HCT116 (cell line): ENCODE measurements at regions not wholly inside any gene's neighbourhood (a gene's known extent, or its start where the extent isn't known, plus 50 kb on each side); places are given as distances from the start of the nearest gene placed in this dataset.

Experiments
- ATAC-seq: fragments of 200-7000 bp; cut with Tn5 transposase; 2 replicates; pipeline ENCODE4 v1.9.1; 2020; ENCODE audit warnings: mild to moderate bottlenecking, moderate library complexity
- BruUV-seq: library from RNA; stranded (reverse); fragments of 400-500 nt; replicated peaks from 2 replicates; lab custom pipeline; 2021; lab: Mats Ljungman, UMichigan
- CTCF ChIA-PET: fragments of 300-600 bp; sonication (Branson Sonifier 250); formaldehyde crosslinking; loops from one replicate; lab custom pipeline; 2021; ENCODE audit warnings: antibody characterized with exemption; lab: Charles Lee
- POLR2A ChIA-PET: fragments of 300-600, 350-600 bp; sonication (Branson Sonifier 250); formaldehyde crosslinking; loops from one replicate; lab custom pipeline; 2021; ENCODE audit warnings: antibody characterized with exemption; lab: Charles Lee
- RAD21 ChIA-PET, 2 experiments: fragments of 300-600 bp; sonication (Branson Sonifier 250); formaldehyde crosslinking; loops; one replicate each; lab custom pipeline; 2023; ENCODE audit warnings: low total read pairs in 2 of 2; ENCODE audit not compliant: uncharacterized antibody in 2 of 2, unreplicated experiment in 2 of 2, low non-redundant PET in 1 of 2; lab: Charles Lee
- DNase-seq: peaks from one replicate; pipeline ENCODE4 v3.0.0-alpha.2; 2010; ENCODE audit warnings: low read depth, low spot score
- H2AFZ ChIP-seq: fragments of 200-600 bp; shearing (Covaris generic), sonication (generic); 2 replicates; pipeline ENCODE4 v1.6.1; 2017; ENCODE audit warnings: low read depth, mixed run types, mixed read lengths, antibody characterized with exemption, low read length; ENCODE audit not compliant: poor library complexity, severe bottlenecking
- H3K27ac ChIP-seq: 2 replicates; pipeline ENCODE4 v1.5.1; 2012; ENCODE audit warnings: low read depth, low read length
- H3K27me3 ChIP-seq: fragments of 200-600 bp; sonication (generic); 2 replicates; pipeline ENCODE4 v1.6.1; 2016; ENCODE audit warnings: mixed run types, low read length, mixed read lengths; ENCODE audit not compliant: insufficient read depth
- H3K36me3 ChIP-seq, 2 experiments: fragments of 200-500 bp in 1 of 2; fragments of 200-600 bp in 1 of 2; sonication (Bioruptor generic) in 1 of 2; sonication (generic) in 1 of 2; 2 replicates each; pipeline versions ENCODE4 v1.5.1 to v1.6.1; 2014 to 2016; ENCODE audit warnings: low read length in 2 of 2, inconsistent platforms in 1 of 2, mixed read lengths in 1 of 2, mixed run types in 1 of 2; ENCODE audit not compliant: insufficient read depth in 2 of 2, control insufficient read depth in 1 of 2
- H3K4me1 ChIP-seq, 2 experiments: fragments of 200-600 bp in 1 of 2; sonication (generic) in 1 of 2; 2 replicates each; pipeline versions ENCODE4 v1.5.1 to v1.6.1; 2012 to 2017; ENCODE audit warnings: low read length in 2 of 2, inconsistent platforms in 1 of 2, mild to moderate bottlenecking in 1 of 2, mixed read lengths in 1 of 2, mixed run types in 1 of 2, moderate library complexity in 1 of 2; ENCODE audit not compliant: insufficient read depth in 2 of 2, control insufficient read depth in 1 of 2
- H3K4me2 ChIP-seq: fragments of 200-600 bp; sonication (generic); 2 replicates; pipeline ENCODE4 v1.6.1; 2017; ENCODE audit warnings: mixed run types, low read length, mixed read lengths
- H3K4me3 ChIP-seq, 2 experiments: fragments of 200-600 bp in 1 of 2; sonication (generic) in 1 of 2; replicated peaks in 1 of 2; 2 replicates each; pipeline ENCODE4 v1.5.1; 2011 to 2016; ENCODE audit warnings: low read length in 2 of 2, control low read depth in 1 of 2, low read depth in 1 of 2, mild to moderate bottlenecking in 1 of 2, mixed read lengths in 1 of 2, mixed run types in 1 of 2
- H3K79me2 ChIP-seq: fragments of 200-600 bp; sonication (generic); 2 replicates; pipeline ENCODE4 v1.6.1; 2017; ENCODE audit warnings: mild to moderate bottlenecking, mixed run types, low read length, moderate library complexity, mixed read lengths; ENCODE audit not compliant: insufficient read depth
- H3K9ac ChIP-seq: fragments of 200-600 bp; sonication (generic); 2 replicates; pipeline ENCODE4 v1.6.1; 2016; ENCODE audit warnings: low read length, mixed read lengths
- H3K9me2 ChIP-seq: fragments of 200-600 bp; sonication (generic), shearing (Covaris generic); 2 replicates; pipeline ENCODE4 v1.6.1; 2017; ENCODE audit warnings: mixed run types, mild to moderate bottlenecking, moderate library complexity; ENCODE audit not compliant: insufficient read depth
- H3K9me3 ChIP-seq, 2 experiments: fragments of 200-500 bp in 1 of 2; fragments of 200-600 bp in 1 of 2; sonication (Bioruptor generic) in 1 of 2; sonication (generic) in 1 of 2; 2 replicates each; pipeline ENCODE4 v1.6.1; 2014 to 2017; ENCODE audit warnings: low read length in 2 of 2, mixed read lengths in 2 of 2, inconsistent platforms in 1 of 2, low read depth in 1 of 2, mild to moderate bottlenecking in 1 of 2, mixed run types in 1 of 2, moderate library complexity in 1 of 2; ENCODE audit not compliant: control insufficient read depth in 1 of 2, insufficient read depth in 1 of 2
- H4K20me1 ChIP-seq: fragments of 200-600 bp; sonication (generic), shearing (Covaris generic); 2 replicates; pipeline ENCODE4 v1.6.1; 2017; ENCODE audit warnings: mixed run types, mild to moderate bottlenecking, moderate library complexity; ENCODE audit not compliant: insufficient read depth
- CEBPB ChIP-seq: IDR thresholded peaks from 2 replicates; pipeline ENCODE4 v1.6.1; 2012; ENCODE audit warnings: low read depth
- EGR1 ChIP-seq: IDR thresholded peaks from 2 replicates; pipeline ENCODE4 v1.6.1; 2012; ENCODE audit warnings: low read depth
- ELF1 ChIP-seq: IDR thresholded peaks from 2 replicates; pipeline ENCODE4 v1.6.1; 2012; ENCODE audit warnings: low read depth, borderline replicate concordance
- EZH2phosphoT487 ChIP-seq: fragments of 200-600 bp; IDR thresholded peaks from 2 replicates; pipeline ENCODE4 v1.6.1; 2018; ENCODE audit warnings: antibody characterized with exemption, borderline replicate concordance
- FOSL1 ChIP-seq: IDR thresholded peaks from 2 replicates; pipeline ENCODE4 v1.6.1; 2012; ENCODE audit warnings: low read depth
- JUND ChIP-seq: IDR thresholded peaks from 2 replicates; pipeline ENCODE4 v1.6.1; 2012
- POLR2A ChIP-seq: IDR thresholded peaks from 2 replicates; pipeline ENCODE4 v1.7.0; 2011; ENCODE audit warnings: borderline replicate concordance; ENCODE audit not compliant: insufficient read depth, insufficient read length; ENCODE audit errors: extremely low read depth
- SIN3A ChIP-seq: IDR thresholded peaks from 2 replicates; pipeline ENCODE4 v1.6.1; 2012; ENCODE audit warnings: low read depth
- SP1 ChIP-seq: IDR thresholded peaks from 2 replicates; pipeline ENCODE4 v1.6.1; 2012; ENCODE audit warnings: low read depth
- SRF ChIP-seq: IDR thresholded peaks from 2 replicates; pipeline ENCODE4 v1.6.1; 2012; ENCODE audit warnings: low read depth
- TCF7L2 ChIP-seq: IDR thresholded peaks from 2 replicates; pipeline ENCODE4 v1.7.0; 2011; ENCODE audit warnings: borderline replicate concordance, inconsistent platforms; ENCODE audit not compliant: insufficient read depth, insufficient read length; ENCODE audit errors: extremely low read depth
- YY1 ChIP-seq: IDR thresholded peaks from 2 replicates; pipeline ENCODE4 v1.6.1; 2011; ENCODE audit warnings: low read length, low read depth, moderate library complexity, mild to moderate bottlenecking; ENCODE audit not compliant: insufficient replicate concordance; ENCODE audit errors: extremely low read depth
- ZFX ChIP-seq: fragments of 450-650 bp; IDR thresholded peaks from 2 replicates; pipeline ENCODE4 v1.6.1; 2017
- ZNF274 ChIP-seq: fragments of 200-500 bp; sonication (Bioruptor generic); IDR thresholded peaks from 2 replicates; pipeline ENCODE4 v1.6.1; 2014; ENCODE audit warnings: mild to moderate bottlenecking, low read depth, low read length, inconsistent platforms
- intact Hi-C: fragments of 100-400 bp; cut with micrococcal nuclease; formaldehyde crosslinking; loops from 2 replicates; pipeline ENCODE4 v1.10.0; 2022
- TF ChIP-seq, protein P1 (sequence below): IDR thresholded peaks from 2 replicates; pipeline ENCODE4 v1.6.1; 2012; ENCODE audit warnings: low read depth
- TF ChIP-seq, protein P2 (sequence below), 3 experiments: fragments of 200-600 bp in 1 of 3; sonication (generic) in 1 of 3; IDR thresholded peaks in 2 of 3; conservative IDR thresholded peaks in 1 of 3; 2 replicates each; pipeline ENCODE4 v1.5.1; 2012 to 2017; ENCODE audit warnings: low read depth in 2 of 3, low read length in 2 of 3, antibody characterized with exemption in 1 of 3, borderline replicate concordance in 1 of 3, control low read depth in 1 of 3, mild to moderate bottlenecking in 1 of 3, mixed read lengths in 1 of 3, mixed run types in 1 of 3, moderate library complexity in 1 of 3; ENCODE audit not compliant: insufficient read depth in 1 of 3
- TF ChIP-seq, protein P3 (sequence below): IDR thresholded peaks from 2 replicates; pipeline ENCODE4 v1.6.1; 2012

DNA sequence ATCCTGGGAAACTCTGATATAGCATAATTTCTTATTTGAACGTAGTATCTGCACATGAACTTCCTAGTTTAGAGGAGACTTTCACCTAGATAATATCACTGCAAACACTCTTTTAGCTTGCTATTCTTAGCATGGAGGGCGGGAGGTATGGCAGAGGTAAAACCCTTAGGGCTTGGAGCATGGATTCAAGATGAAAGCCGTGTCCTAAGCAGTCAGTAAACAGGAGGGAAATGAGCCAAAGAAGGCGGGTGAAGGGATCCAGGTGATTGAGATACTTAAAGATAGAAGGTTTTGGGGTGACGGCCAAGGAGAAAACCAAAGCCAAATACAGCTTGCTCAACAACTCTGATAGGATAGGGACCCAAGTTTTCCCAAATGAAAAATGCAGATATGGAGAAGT is 107.1 kb upstream of the BCAT1 start:
- no peaks in the 10 kb centered on the region for H3K36me3 ChIP-seq
- intact Hi-C loops = no loop called here
- no peaks in the 10 kb centered on the region for H3K79me2 ChIP-seq
- RAD21 ChIA-PET = no interaction called here
- H3K4me1 ChIP-seq = peaks cover 0 to 6% of the 10 kb centered on the region in 2 experiments; a peak in 2 of 4 replicates
- no peak overlapping the region for H3K9ac ChIP-seq
- TF ChIP-seq EZH2phosphoT487 = no peak
- POLR2A ChIA-PET = no interaction called here
- no peaks in the 10 kb centered on the region for H4K20me1 ChIP-seq
- no peaks in the 10 kb centered on the region for H3K9me2 ChIP-seq
- no peaks in the 10 kb centered on the region for H3K27me3 ChIP-seq
- no peak overlapping the region for H2AFZ ChIP-seq
- CTCF ChIA-PET = no interaction called here
- no peak overlapping the region for H3K4me2 ChIP-seq
- DNase-seq = no peak
- BruUV-seq = no TSS peak
- H3K9me3 ChIP-seq = no peaks in the 10 kb centered on the region
- no peak overlapping the region for H3K4me3 ChIP-seq
- no peak overlapping the region for H3K27ac ChIP-seq
- ATAC-seq = no peak

DNA sequence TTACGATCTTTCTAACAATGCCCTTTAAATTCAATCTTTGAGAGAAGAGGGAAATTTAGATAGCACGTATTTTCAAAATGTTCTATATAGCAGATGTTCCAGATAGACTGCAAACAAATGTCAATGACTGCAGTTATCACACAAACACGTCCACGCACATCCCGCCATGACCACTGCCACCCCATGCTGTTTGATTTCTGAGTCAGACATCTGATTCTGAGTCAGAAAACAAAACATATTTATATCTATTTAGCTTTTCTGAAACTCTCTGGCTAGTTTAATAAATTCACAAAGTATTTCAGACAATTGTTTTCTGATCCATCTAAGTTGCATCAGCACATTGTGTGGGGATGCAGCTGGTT is 105.9 kb upstream of the BCAT1 start:
- H3K9ac ChIP-seq = no peak overlapping the region
- H3K27ac ChIP-seq = no peak overlapping the region
- H3K4me2 ChIP-seq = no peak overlapping the region; the same call in 1 of the 2 replicates
- intact Hi-C loops = no loop called here
- RAD21 ChIA-PET = no interaction called here
- no peaks in the 10 kb centered on the region for H3K79me2 ChIP-seq
- DNase-seq = no peak
- no peaks in the 10 kb centered on the region for H4K20me1 ChIP-seq
- ATAC-seq = no peak
- H3K4me3 ChIP-seq = no peak overlapping the region
- no peaks in the 10 kb centered on the region for H3K9me2 ChIP-seq
- no peak overlapping the region for H2AFZ ChIP-seq
- no TSS peak for BruUV-seq
- CTCF ChIA-PET = no interaction called here
- no peaks in the 10 kb centered on the region for H3K36me3 ChIP-seq
- peaks cover 0 to 6% of the 10 kb centered on the region in 2 experiments; a peak in 2 of 4 replicates for H3K4me1 ChIP-seq
- POLR2A ChIA-PET = no interaction called here
- H3K27me3 ChIP-seq = no peaks in the 10 kb centered on the region
- H3K9me3 ChIP-seq = no peaks in the 10 kb centered on the region
- TF ChIP-seq SP1 = no peak
- TF ChIP-seq EGR1 = no peak
- no peak for TF ChIP-seq SRF
- TF ChIP-seq, protein P1, sequence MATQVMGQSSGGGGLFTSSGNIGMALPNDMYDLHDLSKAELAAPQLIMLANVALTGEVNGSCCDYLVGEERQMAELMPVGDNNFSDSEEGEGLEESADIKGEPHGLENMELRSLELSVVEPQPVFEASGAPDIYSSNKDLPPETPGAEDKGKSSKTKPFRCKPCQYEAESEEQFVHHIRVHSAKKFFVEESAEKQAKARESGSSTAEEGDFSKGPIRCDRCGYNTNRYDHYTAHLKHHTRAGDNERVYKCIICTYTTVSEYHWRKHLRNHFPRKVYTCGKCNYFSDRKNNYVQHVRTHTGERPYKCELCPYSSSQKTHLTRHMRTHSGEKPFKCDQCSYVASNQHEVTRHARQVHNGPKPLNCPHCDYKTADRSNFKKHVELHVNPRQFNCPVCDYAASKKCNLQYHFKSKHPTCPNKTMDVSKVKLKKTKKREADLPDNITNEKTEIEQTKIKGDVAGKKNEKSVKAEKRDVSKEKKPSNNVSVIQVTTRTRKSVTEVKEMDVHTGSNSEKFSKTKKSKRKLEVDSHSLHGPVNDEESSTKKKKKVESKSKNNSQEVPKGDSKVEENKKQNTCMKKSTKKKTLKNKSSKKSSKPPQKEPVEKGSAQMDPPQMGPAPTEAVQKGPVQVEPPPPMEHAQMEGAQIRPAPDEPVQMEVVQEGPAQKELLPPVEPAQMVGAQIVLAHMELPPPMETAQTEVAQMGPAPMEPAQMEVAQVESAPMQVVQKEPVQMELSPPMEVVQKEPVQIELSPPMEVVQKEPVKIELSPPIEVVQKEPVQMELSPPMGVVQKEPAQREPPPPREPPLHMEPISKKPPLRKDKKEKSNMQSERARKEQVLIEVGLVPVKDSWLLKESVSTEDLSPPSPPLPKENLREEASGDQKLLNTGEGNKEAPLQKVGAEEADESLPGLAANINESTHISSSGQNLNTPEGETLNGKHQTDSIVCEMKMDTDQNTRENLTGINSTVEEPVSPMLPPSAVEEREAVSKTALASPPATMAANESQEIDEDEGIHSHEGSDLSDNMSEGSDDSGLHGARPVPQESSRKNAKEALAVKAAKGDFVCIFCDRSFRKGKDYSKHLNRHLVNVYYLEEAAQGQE = no peak
- TF ChIP-seq, protein P2, sequence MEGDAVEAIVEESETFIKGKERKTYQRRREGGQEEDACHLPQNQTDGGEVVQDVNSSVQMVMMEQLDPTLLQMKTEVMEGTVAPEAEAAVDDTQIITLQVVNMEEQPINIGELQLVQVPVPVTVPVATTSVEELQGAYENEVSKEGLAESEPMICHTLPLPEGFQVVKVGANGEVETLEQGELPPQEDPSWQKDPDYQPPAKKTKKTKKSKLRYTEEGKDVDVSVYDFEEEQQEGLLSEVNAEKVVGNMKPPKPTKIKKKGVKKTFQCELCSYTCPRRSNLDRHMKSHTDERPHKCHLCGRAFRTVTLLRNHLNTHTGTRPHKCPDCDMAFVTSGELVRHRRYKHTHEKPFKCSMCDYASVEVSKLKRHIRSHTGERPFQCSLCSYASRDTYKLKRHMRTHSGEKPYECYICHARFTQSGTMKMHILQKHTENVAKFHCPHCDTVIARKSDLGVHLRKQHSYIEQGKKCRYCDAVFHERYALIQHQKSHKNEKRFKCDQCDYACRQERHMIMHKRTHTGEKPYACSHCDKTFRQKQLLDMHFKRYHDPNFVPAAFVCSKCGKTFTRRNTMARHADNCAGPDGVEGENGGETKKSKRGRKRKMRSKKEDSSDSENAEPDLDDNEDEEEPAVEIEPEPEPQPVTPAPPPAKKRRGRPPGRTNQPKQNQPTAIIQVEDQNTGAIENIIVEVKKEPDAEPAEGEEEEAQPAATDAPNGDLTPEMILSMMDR (IDR thresholded peaks at IDR 0.05 in 2 of 3, conservative IDR thresholded peaks at IDR 0.05 in 1 of 3; ENCODE audit: borderline replicate concordance in 1 of 3, insufficient read depth in 1 of 3, low read depth in 2 of 3, low read length in 2 of 3) = no peak
- no peak for TF ChIP-seq JUND
- TF ChIP-seq YY1 = no peak
- no peak for TF ChIP-seq ZNF274
- no peak for TF ChIP-seq ELF1
- no peak for TF ChIP-seq CEBPB
- no peak for TF ChIP-seq TCF7L2
- no peak for TF ChIP-seq ZFX
- no peak for TF ChIP-seq POLR2A
- TF ChIP-seq FOSL1 = no peak
- TF ChIP-seq EZH2phosphoT487 = no peak
- no peak for TF ChIP-seq SIN3A
- TF ChIP-seq, protein P3, sequence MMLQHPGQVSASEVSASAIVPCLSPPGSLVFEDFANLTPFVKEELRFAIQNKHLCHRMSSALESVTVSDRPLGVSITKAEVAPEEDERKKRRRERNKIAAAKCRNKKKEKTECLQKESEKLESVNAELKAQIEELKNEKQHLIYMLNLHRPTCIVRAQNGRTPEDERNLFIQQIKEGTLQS = no peak
